Body of pancreas (tissue), 4 donors: ENCODE measurements at regions not wholly inside any gene's neighbourhood (a gene's known extent, or its start where the extent isn't known, plus 50 kb on each side); places are given as distances from the start of the nearest gene placed in this dataset.

Experiments used
- ATAC-seq: fragments of 150-250 bp; one replicate; pipeline ENCODE4 v1.9.1; 2016
- DNase-seq, 4 donors: peaks; one replicate each; pipeline ENCODE4 v3.0.0-alpha.2; 2019
- H3K27ac ChIP-seq, 4 donors: fragments of 200-600 bp; sonication (generic); 1 replicate in 3 of 4; 2 replicates in 1 of 4; pipeline versions ENCODE4 v1.5.1 to v1.6.1; 2016 to 2019; ENCODE audit warnings: mild to moderate bottlenecking in 1 of 4, mixed read lengths in 1 of 4, moderate library complexity in 1 of 4
- H3K27me3 ChIP-seq, 2 donors: fragments of 200-600 bp; sonication (generic); one replicate each; pipeline ENCODE4 v1.6.0; 2016; ENCODE audit warnings: mild to moderate bottlenecking in 1 of 2
- H3K36me3 ChIP-seq, 2 donors: fragments of 200-600 bp; sonication (generic); replicated peaks in 1 of 2; 2 replicates each; pipeline ENCODE4 v1.5.1; 2016; ENCODE audit warnings: low read depth in 2 of 2; ENCODE audit not compliant: insufficient read depth in 1 of 2
- H3K4me1 ChIP-seq: fragments of 200-600 bp; sonication (generic); one replicate; pipeline ENCODE4 v1.6.0; 2016
- H3K4me3 ChIP-seq, 2 donors: fragments of 200-600 bp; sonication (generic); 1 replicate in 1 of 2; 2 replicates in 1 of 2; pipeline ENCODE4 v1.5.1; 2016 to 2019
- H3K9me3 ChIP-seq, 3 donors: fragments of 200-600 bp; sonication (generic); 1 replicate in 2 of 3; 2 replicates in 1 of 3; pipeline ENCODE4 v1.5.1; 2016
- POLR2A ChIP-seq, 3 donors: fragments of 450-650 bp; IDR thresholded peaks; one replicate each; pipeline ENCODE4 v1.6.1; 2016; ENCODE audit warnings: antibody characterized with exemption in 3 of 3, mild to moderate bottlenecking in 2 of 3
- WGBS, 2 donors: methylation state at CpG; one replicate each; pipeline ENCODE4 v1.1.5; 2017; 5-methylcytosine and 5-hydroxymethylcytosine counted together
- intact Hi-C: fragments of 100-400 bp; cut with DNase I; formaldehyde crosslinking; loops from one replicate; pipeline ENCODE4 v1.15.1; 2023
- TF ChIP-seq, protein P1 (sequence below), 7 experiments: fragments of 450-650 bp in 4 of 7; fragments of 200-600 bp in 3 of 7; sonication (generic) in 3 of 7; IDR thresholded peaks; one replicate each; pipeline ENCODE4 v1.5.1; 2016 to 2019; ENCODE audit warnings: antibody characterized with exemption in 7 of 7

- Histone ChIP-seq H3K27me3 (no peaks in the 10 kb centered on the region), H3K4me3 (no peak overlapping the region), H3K9me3 (no peaks in the 10 kb centered on the region), H3K4me1 (no peaks in the 10 kb centered on the region), H3K36me3 (no peaks in the 10 kb centered on the region), H3K27ac (no peak overlapping the region)
- no peak for DNase-seq
- 42 to 43% methylated on average over 3 of the region's 3 CpGs for WGBS, 2 donors
- intact Hi-C loops, result no loop called here
- ATAC-seq, result no peak
- TF ChIP-seq, protein P1, sequence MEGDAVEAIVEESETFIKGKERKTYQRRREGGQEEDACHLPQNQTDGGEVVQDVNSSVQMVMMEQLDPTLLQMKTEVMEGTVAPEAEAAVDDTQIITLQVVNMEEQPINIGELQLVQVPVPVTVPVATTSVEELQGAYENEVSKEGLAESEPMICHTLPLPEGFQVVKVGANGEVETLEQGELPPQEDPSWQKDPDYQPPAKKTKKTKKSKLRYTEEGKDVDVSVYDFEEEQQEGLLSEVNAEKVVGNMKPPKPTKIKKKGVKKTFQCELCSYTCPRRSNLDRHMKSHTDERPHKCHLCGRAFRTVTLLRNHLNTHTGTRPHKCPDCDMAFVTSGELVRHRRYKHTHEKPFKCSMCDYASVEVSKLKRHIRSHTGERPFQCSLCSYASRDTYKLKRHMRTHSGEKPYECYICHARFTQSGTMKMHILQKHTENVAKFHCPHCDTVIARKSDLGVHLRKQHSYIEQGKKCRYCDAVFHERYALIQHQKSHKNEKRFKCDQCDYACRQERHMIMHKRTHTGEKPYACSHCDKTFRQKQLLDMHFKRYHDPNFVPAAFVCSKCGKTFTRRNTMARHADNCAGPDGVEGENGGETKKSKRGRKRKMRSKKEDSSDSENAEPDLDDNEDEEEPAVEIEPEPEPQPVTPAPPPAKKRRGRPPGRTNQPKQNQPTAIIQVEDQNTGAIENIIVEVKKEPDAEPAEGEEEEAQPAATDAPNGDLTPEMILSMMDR (IDR thresholded peaks at IDR 0.05), result no peak
- no peak for TF ChIP-seq POLR2A (IDR thresholded peaks at IDR 0.05)
These were observed 147.8 kb upstream of the IL12A start for GRCh38 chr3:159840703-159841299.

DNA sequence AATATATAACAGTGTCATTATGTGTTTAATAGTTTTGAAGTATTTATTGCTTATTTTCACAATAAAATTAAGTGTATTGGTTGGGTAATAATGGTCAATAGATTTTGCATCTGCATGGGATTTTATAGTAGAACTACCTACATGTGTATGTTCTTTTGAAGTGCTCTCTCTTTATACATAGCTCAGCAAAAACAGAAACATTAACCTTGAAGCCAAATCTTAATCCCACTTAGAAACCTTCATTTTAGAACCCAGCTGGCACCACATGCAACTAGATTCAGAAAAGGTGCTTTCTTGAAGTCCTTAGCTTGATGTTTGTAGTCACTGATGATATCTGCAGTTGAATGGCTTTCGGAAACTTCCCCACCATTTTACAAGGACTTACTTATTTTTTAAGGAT is 146.9 kb upstream of the IL12A start:
- no peak for TF ChIP-seq POLR2A (IDR thresholded peaks at IDR 0.05)
- TF ChIP-seq, protein P1 (IDR thresholded peaks at IDR 0.05), result no peak
- Histone ChIP-seq H3K4me3 (no peak overlapping the region), H3K9me3 (no peaks in the 10 kb centered on the region), H3K27ac (no peak overlapping the region), H3K4me1 (no peaks in the 10 kb centered on the region), H3K36me3 (no peaks in the 10 kb centered on the region), H3K27me3 (no peaks in the 10 kb centered on the region)
- ATAC-seq, result no peak
- intact Hi-C loops, result no loop called here
- DNase-seq, result no peak
- WGBS, 2 donors, result 83 to 90% methylated on average over 1 of the region's 1 CpG

DNA sequence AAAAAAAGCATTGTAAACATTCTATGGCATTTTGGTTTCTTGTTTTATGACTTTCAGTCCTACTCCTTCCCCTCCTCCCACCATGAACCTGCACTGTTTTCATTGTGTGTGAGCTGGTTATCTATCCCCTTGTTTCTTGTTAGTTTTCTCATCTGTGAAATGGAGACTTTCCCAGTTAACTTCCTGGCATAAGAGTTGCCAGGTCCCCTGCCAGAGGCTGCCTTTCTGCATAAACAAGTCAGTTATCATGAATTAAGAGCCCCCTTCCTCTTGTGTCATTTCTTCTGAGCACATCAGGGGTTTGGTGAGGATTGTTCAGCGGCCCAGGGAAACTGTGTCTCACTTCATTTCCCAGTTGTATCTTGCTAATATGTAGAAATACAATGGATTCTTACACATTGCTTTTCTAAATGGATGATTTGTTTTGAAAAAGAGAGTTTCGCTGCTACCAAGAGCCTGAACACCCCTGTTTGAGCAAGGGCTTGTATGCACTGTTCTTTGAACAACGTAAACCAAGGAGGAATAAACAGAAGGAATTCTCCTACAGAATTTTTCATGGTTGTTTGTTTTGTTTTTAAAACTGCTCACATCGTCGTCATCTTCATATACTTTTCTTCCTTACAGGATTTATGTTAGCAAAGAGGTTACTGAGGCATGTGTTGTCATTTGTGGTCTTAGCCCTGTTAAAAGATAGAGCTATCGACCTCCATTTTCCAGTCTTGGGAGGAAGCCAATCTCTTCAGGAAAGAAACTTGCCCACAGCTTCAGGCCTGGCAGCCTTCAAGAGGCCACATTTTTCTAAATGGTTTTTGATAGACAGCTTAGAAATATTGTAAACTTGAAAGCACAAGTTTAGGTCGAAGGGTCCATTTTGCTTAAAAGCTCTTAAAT is 144.6 kb upstream of the IL12A start:
- Histone ChIP-seq H3K4me1 (no peaks in the 10 kb centered on the region), H3K9me3 (no peaks in the 10 kb centered on the region), H3K27ac (no peak overlapping the region), H3K36me3 (no peaks in the 10 kb centered on the region), H3K4me3 (no peak overlapping the region), H3K27me3 (no peaks in the 10 kb centered on the region)
- 57 to 66% methylated on average over 7 of the region's 7 CpGs for WGBS, 2 donors
- DNase-seq, result no peak
- intact Hi-C loops, result no loop called here
- no peak for ATAC-seq
- TF ChIP-seq POLR2A (IDR thresholded peaks at IDR 0.05), result no peak
- TF ChIP-seq, protein P1 (IDR thresholded peaks at IDR 0.05), result no peak

- no peaks in the 10 kb centered on the region for H3K27me3 ChIP-seq
- no peak for DNase-seq
- intact Hi-C loops, result no loop called here
- H3K4me3 ChIP-seq, result no peak overlapping the region
- H3K36me3 ChIP-seq, result no peaks in the 10 kb centered on the region
- H3K9me3 ChIP-seq, result no peaks in the 10 kb centered on the region
- WGBS, 2 donors, result 83 to 87% methylated on average over 4 of the region's 4 CpGs
- no peaks in the 10 kb centered on the region for H3K4me1 ChIP-seq
- TF ChIP-seq, protein P1 (IDR thresholded peaks at IDR 0.05), result no peak
- no peak for TF ChIP-seq POLR2A (IDR thresholded peaks at IDR 0.05)
- ATAC-seq, result no peak
- no peak overlapping the region for H3K27ac ChIP-seq
These were observed 143.8 kb upstream of the IL12A start for GRCh38 chr3:159844801-159845261.
